Gastroesophageal sphincter (tissue), 3 donors: ENCODE measurements at regions not wholly inside any gene's neighbourhood (a gene's known extent, or its start where the extent isn't known, plus 50 kb on each side); places are given as distances from the start of the nearest gene placed in this dataset.

ENCODE experiments used
- POLR2A ChIP-seq, 2 donors: fragments of 450-650 bp; IDR thresholded peaks; one replicate each; pipeline ENCODE4 v1.6.1; 2017; ENCODE audit warnings: antibody characterized with exemption in 2 of 2, mild to moderate bottlenecking in 2 of 2, moderate library complexity in 1 of 2
- POLR2AphosphoS5 ChIP-seq: sonication (generic); formaldehyde crosslinking; IDR thresholded peaks from one replicate; pipeline ENCODE4 v1.6.1; 2017; ENCODE audit warnings: antibody characterized with exemption
- TF ChIP-seq, protein P1 (sequence below), 4 experiments: fragments of 200-600 bp in 2 of 4; fragments of 450-650 bp in 2 of 4; sonication (generic) in 1 of 4; IDR thresholded peaks; one replicate each; pipeline ENCODE4 v1.5.1; 2017 to 2019; ENCODE audit warnings: antibody characterized with exemption in 4 of 4, mild to moderate bottlenecking in 2 of 4, moderate library complexity in 2 of 4

DNA sequence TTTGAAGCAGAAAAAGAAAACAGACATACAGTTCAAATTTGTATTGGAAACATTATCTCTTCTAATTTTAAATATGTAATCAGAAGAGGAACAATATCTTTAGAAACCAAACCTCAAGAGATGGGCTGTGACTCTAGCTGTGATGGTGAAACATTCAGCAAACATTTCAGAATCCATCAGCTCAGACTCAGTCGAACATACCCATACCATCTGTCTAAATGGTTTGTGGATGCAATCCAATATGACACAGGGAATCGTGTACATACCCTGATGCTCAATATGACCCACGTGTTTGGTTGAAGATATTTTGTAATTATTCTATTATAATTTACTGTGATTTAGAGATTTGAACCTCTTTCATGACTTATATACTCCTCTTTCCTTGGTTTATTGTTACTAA lies 665.2 kb upstream of the CDH8 start:
- TF ChIP-seq, protein P1, sequence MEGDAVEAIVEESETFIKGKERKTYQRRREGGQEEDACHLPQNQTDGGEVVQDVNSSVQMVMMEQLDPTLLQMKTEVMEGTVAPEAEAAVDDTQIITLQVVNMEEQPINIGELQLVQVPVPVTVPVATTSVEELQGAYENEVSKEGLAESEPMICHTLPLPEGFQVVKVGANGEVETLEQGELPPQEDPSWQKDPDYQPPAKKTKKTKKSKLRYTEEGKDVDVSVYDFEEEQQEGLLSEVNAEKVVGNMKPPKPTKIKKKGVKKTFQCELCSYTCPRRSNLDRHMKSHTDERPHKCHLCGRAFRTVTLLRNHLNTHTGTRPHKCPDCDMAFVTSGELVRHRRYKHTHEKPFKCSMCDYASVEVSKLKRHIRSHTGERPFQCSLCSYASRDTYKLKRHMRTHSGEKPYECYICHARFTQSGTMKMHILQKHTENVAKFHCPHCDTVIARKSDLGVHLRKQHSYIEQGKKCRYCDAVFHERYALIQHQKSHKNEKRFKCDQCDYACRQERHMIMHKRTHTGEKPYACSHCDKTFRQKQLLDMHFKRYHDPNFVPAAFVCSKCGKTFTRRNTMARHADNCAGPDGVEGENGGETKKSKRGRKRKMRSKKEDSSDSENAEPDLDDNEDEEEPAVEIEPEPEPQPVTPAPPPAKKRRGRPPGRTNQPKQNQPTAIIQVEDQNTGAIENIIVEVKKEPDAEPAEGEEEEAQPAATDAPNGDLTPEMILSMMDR (IDR thresholded peaks at IDR 0.05) = no peak
- TF ChIP-seq POLR2AphosphoS5 (no peak), POLR2A (IDR thresholded peaks at IDR 0.05) (no peak)
